ENCODE measurements at regions not wholly inside any gene's neighbourhood (a gene's known extent, or its start where the extent isn't known, plus 50 kb on each side); places are given as distances from the start of the nearest gene placed in this dataset.

DNA sequence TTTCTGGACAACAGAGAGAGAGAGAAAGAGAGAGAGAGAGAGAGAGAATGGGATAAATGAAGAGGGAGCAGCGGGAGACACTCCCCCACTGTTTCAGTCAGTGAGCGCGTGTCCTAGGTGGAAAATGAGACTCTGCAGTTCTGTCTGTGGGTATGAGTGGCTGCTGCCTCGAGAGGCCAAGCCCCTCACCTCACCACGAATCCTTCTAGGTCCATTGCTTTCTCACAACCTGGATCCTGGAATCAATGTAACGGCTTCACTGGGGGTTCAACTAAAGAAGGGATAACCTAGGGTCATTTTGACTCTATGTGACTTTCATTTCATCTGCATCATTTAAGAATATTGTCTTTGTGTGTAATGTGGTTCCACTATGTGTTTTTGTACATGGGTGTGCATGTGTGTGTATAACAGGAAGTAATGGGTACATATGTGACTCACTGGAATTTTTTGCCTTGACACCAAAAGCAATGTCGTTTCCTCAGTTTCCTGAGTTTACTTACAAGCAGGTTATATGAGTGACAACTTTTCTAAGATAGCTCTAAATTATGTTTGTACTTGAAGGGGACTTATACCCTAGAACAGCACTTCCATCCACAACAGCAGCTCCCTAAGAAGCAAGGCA is 221.4 kb upstream of the TRIB2 start (continued):
- no peak for TF ChIP-seq MAFK (IDR thresholded peaks at IDR 0.05; ENCODE audit: partially characterized antibody)

DNA sequence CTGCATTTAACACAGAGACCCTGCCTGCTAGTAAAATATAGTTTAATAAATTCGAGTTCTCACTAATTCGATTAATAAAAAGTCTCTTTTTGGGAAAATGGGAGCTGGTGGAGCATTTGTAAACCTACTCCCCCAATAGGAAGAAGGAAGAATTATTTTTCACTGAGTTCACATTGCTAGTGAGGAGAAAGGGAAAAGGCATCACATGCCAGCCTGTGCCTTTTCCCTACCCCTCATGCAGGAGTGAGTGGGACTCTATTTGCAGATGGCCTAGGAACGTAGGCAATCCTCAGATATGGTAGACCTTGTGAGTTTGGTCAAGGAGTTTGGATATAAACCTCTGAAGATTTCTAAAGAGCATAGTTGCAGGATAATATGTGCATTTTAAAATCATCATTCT is 218.4 kb upstream of the TRIB2 start:
- POLR2A ChIA-PET: no interaction called here
- WGBS (ENCODE audit: missing lambda C conversion rate): under 1% methylated on average over 3 of the region's 3 CpGs
- FAIRE-seq: no peak
- DNase-seq (ENCODE audit: low read depth in 1 of 2, low spot score in 1 of 2): no peak
- CTCF ChIA-PET: no interaction called here
- no peaks in the 10 kb centered on the region for H3K4me1 ChIP-seq
- H3K4me3 ChIP-seq: no peak overlapping the region
- TF ChIP-seq NPAS2 (CRISPR knock-in tag; IDR thresholded peaks at IDR 0.05; ENCODE audit: borderline replicate concordance) (no peak), CHD4 (IDR thresholded peaks at IDR 0.05; ENCODE audit: borderline replicate concordance) (no peak), TP53 (CRISPR knock-in tag; IDR thresholded peaks at IDR 0.05) (no peak), POLR2AphosphoS2 (conservative IDR thresholded peaks at IDR 0.05; ENCODE audit: low read length) (no peak), MAZ (IDR thresholded peaks at IDR 0.05; ENCODE audit: borderline replicate concordance, low read depth, low read length) (no peak), SMC3 (IDR thresholded peaks at IDR 0.05) (no peak), HOXA7 (CRISPR knock-in tag; IDR thresholded peaks at IDR 0.05) (no peak), RCOR1 (IDR thresholded peaks at IDR 0.05; ENCODE audit: low read depth, low read length) (no peak), HDAC2 (IDR thresholded peaks at IDR 0.05) (no peak), GATA3 (IDR thresholded peaks at IDR 0.05; ENCODE audit: borderline replicate concordance) (no peak), JUN (IDR thresholded peaks at IDR 0.05) (no peak), NR3C1 (IDR thresholded peaks at IDR 0.05) (no peak), JUNB (IDR thresholded peaks at IDR 0.05) (no peak), ESRRA (IDR thresholded peaks at IDR 0.05; ENCODE audit: borderline replicate concordance, low read length) (no peak)
- TF ChIP-seq, protein P1, sequence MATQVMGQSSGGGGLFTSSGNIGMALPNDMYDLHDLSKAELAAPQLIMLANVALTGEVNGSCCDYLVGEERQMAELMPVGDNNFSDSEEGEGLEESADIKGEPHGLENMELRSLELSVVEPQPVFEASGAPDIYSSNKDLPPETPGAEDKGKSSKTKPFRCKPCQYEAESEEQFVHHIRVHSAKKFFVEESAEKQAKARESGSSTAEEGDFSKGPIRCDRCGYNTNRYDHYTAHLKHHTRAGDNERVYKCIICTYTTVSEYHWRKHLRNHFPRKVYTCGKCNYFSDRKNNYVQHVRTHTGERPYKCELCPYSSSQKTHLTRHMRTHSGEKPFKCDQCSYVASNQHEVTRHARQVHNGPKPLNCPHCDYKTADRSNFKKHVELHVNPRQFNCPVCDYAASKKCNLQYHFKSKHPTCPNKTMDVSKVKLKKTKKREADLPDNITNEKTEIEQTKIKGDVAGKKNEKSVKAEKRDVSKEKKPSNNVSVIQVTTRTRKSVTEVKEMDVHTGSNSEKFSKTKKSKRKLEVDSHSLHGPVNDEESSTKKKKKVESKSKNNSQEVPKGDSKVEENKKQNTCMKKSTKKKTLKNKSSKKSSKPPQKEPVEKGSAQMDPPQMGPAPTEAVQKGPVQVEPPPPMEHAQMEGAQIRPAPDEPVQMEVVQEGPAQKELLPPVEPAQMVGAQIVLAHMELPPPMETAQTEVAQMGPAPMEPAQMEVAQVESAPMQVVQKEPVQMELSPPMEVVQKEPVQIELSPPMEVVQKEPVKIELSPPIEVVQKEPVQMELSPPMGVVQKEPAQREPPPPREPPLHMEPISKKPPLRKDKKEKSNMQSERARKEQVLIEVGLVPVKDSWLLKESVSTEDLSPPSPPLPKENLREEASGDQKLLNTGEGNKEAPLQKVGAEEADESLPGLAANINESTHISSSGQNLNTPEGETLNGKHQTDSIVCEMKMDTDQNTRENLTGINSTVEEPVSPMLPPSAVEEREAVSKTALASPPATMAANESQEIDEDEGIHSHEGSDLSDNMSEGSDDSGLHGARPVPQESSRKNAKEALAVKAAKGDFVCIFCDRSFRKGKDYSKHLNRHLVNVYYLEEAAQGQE (IDR thresholded peaks at IDR 0.05): no peak
- TF ChIP-seq, protein P2, sequence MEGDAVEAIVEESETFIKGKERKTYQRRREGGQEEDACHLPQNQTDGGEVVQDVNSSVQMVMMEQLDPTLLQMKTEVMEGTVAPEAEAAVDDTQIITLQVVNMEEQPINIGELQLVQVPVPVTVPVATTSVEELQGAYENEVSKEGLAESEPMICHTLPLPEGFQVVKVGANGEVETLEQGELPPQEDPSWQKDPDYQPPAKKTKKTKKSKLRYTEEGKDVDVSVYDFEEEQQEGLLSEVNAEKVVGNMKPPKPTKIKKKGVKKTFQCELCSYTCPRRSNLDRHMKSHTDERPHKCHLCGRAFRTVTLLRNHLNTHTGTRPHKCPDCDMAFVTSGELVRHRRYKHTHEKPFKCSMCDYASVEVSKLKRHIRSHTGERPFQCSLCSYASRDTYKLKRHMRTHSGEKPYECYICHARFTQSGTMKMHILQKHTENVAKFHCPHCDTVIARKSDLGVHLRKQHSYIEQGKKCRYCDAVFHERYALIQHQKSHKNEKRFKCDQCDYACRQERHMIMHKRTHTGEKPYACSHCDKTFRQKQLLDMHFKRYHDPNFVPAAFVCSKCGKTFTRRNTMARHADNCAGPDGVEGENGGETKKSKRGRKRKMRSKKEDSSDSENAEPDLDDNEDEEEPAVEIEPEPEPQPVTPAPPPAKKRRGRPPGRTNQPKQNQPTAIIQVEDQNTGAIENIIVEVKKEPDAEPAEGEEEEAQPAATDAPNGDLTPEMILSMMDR (IDR thresholded peaks at IDR 0.05): no peak
- TF ChIP-seq, protein P3, sequence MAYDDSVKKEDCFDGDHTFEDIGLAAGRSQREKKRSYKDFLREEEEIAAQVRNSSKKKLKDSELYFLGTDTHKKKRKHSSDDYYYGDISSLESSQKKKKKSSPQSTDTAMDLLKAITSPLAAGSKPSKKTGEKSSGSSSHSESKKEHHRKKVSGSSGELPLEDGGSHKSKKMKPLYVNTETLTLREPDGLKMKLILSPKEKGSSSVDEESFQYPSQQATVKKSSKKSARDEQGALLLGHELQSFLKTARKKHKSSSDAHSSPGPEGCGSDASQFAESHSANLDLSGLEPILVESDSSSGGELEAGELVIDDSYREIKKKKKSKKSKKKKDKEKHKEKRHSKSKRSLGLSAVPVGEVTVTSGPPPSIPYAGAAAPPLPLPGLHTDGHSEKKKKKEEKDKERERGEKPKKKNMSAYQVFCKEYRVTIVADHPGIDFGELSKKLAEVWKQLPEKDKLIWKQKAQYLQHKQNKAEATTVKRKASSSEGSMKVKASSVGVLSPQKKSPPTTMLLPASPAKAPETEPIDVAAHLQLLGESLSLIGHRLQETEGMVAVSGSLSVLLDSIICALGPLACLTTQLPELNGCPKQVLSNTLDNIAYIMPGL (CRISPR knock-in tag; IDR thresholded peaks at IDR 0.05; ENCODE audit: borderline replicate concordance): no peak
- TF ChIP-seq, protein P4, sequence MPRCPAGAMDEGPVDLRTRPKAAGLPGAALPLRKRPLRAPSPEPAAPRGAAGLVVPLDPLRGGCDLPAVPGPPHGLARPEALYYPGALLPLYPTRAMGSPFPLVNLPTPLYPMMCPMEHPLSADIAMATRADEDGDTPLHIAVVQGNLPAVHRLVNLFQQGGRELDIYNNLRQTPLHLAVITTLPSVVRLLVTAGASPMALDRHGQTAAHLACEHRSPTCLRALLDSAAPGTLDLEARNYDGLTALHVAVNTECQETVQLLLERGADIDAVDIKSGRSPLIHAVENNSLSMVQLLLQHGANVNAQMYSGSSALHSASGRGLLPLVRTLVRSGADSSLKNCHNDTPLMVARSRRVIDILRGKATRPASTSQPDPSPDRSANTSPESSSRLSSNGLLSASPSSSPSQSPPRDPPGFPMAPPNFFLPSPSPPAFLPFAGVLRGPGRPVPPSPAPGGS (IDR thresholded peaks at IDR 0.05): no peak
- TF ChIP-seq, protein P5, sequence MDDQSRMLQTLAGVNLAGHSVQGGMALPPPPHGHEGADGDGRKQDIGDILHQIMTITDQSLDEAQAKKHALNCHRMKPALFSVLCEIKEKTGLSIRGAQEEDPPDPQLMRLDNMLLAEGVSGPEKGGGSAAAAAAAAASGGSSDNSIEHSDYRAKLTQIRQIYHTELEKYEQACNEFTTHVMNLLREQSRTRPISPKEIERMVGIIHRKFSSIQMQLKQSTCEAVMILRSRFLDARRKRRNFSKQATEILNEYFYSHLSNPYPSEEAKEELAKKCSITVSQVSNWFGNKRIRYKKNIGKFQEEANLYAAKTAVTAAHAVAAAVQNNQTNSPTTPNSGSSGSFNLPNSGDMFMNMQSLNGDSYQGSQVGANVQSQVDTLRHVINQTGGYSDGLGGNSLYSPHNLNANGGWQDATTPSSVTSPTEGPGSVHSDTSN (IDR thresholded peaks at IDR 0.05): no peak
- H3K27ac ChIP-seq: no peak overlapping the region
- H3K9me3 ChIP-seq: no peaks in the 10 kb centered on the region
- ATAC-seq: no peak
- H3K4me2 ChIP-seq: no peak overlapping the region

All from A549 (cell line).